ENCODE measurements at regions not wholly inside any gene's neighbourhood (a gene's known extent, or its start where the extent isn't known, plus 50 kb on each side); places are given as distances from the start of the nearest gene placed in this dataset.

GRCh38 chr21:43301409-43302061 is 125.4 kb downstream of the SIK1 start:
- no peak for DNase-seq

DNA sequence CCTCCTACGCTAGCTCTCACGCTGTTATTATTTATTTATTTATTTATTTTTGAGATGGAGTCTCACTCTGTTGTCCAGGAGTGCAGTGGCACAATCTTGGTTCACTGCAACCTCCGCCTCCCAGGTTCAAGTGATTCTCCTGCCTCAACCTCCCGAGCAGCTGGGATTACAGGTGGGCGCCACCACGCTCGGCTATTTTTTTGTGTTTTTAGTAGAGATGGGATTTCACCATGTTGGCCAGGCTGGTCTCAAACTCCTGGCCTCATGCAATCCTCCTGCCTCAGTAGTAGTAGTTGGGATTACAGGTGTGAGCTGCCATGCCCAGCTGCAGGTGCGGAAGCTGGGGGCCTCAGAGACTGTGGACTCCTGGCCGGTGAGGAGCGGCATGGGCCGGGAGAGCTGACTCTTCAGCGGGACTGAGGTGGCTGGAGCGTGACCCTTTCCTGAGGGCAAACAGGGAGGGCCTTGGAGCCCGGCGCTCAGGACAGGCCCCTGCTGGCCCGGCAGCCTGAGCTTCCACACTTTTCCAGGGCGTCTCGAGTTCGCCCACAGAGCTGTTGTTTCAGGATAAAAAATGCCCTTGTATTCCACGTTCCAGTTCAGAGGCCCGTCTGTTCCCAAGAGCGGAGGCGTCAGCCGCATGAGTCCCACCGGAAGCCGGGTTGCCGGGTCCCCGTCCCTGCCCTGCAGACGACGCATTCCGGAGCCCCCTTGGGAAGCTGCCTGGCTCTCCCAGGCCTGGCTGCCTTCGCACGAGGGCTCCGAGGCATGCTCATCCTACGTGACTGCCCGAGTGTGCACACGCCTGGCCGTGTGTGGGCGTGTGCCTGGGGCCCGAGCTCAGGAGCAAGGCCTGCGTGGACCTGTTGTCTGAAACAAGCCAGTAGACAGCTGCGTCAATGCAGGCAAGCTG is 126.2 kb downstream of the SIK1 start:
- DNase-seq: no peak

GRCh38 chr21:43299441-43300277 is 127.3 kb downstream of the SIK1 start:
- no peak for DNase-seq

DNA sequence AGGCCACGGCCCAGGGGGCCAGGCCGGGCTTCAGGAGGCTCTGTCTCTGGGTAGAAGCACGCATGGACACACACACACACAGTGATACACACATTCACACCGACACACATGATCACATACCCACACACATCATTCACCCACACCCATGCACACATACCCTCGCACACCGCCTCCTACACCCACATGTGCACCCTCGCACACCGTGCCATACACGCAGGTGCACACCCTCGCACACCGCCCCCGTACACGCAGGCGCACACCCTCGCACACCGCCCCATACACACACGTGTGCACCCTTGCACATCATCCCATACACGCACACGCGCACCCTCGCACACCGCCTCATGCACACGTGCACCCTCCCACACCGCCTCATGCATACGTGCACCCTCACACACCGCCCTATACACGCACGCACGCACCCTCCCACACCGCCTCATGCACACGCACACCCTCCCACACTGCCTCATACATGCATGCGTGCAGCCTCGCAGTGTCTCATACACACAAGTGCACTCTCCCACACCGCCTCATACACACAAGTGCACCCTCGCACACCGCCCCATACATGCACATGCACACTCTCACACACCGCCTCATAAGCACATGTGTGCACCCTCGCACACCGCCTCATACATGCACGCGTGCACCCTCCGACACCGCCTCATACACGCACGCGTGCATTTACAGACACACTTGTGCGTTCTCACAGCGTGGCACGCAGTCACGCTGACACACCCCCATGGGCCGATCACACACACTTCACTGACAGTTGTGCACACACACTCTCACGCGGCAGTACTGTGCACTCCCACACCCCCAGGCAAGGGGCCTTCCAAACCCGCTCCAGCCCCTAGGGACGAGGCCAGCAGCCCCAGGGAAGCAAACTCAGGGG is 128.1 kb downstream of the SIK1 start:
- no peak for DNase-seq

DNA sequence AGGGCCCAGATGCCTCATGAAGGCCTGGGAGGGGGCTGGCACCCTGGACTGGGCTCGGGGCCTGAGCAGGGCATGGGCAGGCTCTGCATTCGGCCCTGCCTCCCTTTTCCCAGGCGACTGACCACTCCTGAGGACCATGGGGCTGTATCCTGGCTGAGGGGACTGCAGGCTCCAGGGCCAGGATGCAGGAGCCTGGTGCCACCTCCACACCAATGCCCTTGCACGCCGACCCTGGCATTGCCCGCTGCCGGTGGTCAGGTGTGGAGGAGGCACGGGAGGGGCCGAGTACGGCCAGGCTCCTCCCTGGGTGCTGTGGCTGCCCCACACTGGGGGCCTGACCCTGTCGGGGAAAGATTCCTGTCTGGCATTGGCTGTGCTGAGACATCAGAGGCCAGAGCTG is 128.9 kb downstream of the SIK1 start:
- DNase-seq: no peak

DNA sequence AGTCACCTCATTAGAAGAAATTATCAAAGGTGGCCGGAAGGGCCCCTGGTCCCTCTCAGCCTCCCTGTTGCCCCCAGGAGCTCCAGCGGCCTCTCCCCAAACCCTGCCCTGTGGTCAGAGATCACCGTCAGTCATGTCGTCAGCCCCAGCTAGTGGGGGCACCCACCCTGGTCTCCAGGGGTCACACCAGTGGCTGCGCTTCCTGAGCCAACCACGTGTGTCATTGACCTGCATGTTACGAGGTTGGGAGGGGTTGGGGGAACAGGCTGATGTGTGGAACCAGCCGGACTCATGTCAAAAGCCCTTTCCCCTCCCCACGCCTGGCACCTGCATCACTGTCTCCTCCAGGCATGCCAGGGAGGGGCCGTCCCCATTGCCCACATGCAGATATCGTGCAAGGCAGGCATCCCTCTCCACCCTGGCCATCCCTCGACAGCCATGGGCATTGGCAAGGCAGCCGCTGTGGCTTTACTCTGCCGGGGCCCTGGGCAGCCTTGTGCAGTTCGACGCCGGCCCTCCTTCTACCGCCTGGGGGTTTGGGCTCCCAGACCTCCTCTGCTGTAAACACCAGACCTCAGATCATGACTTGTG is 128.7 kb downstream of the CRYAA start:
- no peak for DNase-seq

DNA sequence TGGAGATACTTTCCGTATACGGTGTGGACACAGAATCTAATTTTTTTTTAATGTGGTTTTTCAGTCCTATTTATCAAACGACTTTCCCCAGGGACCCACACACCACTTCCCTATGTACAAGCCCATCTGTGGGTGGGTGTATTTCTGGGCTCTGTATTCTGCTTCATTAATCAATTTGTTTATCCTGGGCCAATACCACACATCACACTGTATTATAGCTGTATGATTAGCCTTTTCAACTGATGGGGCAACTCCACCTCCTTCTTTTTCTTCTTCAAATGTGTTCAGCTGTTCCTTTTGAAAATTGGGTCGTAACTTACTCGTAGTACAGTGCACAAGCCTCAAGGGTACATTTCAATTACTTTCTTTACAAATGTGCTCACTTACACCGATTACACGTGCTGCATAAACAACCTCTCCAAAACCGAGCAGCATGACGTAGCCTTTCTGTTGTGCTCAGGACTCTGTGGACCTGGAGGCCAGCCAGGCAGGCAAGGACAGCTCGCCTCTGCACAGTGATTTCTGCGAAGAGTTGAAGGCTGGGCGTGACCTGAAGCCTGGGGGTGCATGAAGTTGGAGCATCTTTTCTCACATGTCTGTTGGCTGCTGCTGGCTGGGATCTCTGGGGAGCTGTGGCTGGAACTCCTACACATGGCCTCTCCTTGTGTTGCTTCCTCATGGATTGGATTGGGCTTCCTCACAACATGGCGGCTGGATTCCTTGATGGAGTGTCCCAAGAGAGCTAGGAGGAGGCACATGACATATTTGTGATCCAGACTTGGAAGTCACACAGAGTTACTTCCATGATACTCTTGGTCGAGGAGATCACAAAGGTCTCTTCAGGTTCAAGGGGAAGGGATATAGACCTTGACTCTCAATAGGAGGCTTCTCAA is 126.5 kb downstream of the CRYAA start:
- DNase-seq: no peak

DNA sequence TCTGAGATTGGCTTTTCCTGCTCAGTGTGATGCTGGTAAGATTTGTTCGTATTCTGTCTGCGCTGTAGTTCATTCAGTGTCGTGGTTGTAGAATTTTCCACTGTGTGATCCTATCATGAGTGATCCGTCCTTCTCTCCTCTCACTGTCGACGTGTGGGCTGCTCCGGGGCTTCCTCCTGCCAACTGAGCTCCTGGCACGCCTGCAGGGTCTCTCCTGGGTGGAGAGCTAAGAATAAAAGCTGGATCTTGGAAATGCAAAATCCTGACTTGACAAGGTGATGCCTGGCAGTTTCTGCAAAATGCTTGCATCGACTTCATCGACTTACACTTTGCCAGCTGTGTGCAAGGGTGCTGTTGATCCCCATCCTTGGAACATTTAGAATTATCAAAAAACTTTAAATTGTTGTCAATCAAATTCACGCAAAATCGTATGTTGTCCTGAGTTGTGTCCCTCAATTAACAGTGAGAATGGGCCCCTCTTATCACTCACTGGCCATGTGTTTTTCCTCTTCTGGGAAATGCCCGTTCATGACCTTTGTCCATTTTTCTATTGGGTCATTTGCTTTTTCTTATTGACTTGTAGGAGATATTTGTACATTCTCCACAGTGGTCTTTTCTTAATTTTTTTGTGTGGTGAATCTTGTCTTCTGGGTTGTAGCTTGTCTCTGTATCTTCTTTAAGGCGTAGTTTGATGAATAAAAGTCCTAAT is 125.5 kb downstream of the CRYAA start:
- DNase-seq: no peak

DNA sequence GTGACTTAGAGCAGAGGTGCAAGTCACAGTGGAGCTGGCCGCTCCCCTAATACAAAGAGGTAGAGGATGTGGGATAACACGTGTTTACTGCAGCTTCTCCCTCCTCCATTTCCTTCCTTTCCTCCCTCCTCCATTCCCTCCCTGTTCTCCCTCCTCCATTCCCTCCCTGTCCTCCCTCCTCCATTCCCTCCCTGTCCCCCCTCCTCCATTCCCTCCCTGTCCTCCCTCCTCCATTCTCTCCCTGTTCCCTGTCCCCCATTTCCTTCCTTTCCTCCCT is 124.0 kb downstream of the CRYAA start:
- no peak for DNase-seq

DNA sequence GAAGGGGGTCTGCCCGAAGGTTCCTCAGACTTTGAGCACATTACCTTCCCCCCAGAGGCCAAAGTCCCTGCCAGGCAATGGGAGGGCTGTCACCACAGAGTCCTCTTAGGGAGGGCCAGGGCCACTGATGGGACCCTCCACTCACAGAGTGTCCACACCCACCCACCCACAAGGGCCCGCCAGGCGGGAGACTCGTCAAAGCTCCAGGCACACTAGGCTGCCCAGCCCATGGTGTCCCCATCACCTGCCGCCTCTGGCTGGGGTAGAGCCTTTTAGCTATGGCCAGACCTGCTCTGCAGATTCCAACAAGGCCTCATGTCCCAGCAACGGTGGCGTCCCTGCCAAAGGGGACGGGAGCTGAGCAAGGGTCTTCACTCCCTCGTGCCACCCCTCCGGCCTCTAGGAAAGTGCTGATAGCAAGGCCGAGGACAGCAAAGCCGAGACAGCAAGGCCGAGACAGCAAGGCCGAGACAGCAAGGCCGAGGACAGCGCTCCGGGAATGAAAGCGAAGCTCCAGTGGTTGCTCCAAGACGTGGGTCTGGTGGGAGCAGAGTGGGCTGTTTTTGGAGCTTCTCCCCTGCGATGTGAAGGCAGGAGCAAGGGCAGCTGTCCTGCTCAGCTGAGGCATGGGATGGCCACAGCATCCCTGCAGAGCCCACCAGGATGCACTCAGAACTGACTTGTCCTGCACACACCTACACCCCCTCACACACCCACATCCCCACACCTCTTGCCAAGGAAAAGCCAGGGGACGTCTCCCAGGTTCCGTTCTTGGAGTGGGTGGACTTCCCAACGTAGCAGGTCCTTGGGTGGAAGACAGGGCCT is 123.4 kb downstream of the CRYAA start:
- no peak for DNase-seq

GRCh38 chr21:43291347-43291950 is 122.6 kb downstream of the CRYAA start:
- no peak for DNase-seq

DNA sequence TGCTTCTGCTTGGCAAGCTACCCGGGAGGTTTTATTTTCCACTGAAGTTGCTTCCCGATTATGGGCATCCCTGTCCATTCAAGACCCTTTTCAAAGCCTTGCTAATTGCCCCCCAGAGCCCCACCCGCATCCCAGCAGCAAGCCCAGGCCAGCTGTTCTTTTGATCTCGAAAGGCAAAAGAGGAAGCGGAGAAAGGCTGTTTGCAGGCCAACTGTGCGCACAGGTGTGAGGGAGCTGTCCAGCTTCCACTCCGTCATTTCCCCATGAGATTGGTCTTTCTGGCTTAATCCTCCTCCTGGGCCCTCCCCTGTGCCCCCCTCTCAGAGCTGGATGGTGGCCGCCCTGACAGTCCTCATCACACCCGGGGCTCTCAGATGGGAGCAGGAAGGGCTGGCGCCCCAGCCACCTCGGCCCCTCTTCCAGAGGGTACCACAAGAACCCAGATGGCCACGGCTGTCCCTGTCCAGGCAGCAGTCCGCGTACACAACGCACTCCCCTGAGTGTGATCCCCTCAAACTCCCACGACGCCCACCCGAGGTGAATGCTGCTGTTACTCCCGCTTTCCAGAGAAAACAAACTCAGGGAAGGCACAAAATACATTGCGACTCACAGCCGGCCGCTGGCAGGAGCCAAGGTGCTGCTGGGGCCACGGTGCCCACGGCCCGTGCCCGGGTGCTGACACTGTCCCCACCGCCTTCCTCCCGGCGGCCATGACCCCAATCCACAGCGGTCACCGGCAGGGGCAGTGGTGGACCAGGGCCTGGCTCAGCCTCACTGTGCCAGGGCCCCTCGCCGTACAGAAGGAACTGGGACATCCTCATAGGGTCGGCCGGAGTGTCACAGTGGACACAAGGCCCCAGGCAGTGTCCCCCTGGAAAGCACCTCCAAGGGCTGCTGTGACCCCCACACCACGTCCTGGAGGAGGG is 121.9 kb downstream of the CRYAA start:
- DNase-seq: no peak

- no peak for DNase-seq
Measured at GRCh38 chr21:43289966-43290365, 121.2 kb downstream of the CRYAA start.

GRCh38 chr21:43289442-43289841 is 120.6 kb downstream of the CRYAA start:
- DNase-seq: no peak

DNA sequence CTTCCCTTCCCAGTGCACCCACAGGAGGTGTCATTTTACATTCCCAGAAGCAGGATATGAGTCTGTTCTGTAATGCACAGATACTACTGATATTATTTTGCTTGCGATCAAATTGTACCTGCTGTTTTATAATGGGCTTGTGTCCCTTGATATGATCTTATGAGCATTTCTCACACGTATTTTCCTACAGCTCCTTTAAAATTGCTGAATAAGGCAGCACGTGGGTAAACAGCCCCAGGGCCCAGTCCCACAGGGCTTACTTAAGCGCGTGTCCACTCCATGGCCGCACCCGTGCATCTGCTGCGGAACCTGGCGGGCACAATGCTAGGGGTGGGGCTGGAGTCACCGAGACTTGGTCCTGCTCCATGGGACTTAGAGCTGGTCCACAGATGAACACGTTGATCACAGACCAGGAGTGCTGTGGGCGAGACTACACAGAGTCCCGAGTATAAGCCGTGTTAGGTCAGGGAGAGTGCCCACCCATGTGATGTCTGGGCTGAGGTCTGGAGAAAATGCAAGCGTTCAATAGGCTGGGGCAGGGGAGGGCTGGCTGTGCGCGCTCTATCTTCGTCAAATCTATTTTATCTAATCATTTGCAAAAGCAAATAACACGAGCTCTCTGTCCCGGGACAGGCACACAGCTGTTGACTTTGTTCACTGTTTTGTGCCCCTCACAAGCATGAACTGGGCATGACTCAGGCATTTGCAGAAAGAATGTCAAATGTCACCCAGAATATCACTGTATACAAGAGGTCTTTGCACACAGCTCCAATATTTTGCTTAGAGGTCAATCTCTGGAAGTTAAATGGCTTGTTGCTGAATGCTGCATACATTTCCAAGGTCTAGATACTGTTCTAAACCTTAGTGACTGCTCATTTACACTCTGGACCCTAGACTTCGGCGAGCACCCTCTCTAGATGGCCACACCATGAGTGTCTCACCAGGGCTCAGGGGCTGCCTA is 119.3 kb downstream of the CRYAA start:
- DNase-seq: no peak

DNA sequence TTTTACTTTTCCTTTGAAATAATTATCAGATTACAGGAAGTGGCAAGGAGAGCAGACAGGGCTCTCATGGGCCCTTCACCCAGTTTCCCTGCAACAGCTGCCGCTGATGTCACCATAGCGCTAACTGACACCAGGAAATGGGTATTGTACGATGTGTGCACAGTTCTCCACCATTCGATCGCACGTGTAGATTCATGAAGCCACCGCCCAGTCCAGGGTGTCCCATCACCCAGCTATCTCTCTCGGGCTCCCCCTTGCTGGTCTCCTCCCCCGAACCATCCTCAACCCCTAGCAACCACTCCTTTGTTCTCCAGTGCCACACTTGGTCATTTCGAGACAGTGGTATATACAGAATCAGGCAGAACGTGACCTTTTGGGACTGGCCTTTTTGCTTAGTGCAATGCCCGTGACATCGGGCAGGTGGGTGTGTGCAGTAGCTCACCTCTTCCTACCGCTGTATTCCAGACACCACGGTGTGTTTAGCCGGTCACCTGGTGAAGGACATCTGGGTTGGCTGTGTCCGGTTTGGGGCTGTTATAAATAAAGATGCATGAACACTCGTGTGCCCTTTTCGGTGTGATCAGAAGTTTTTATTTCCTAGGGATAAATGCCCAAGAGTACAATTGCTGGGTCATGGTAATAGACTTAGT is 118.4 kb downstream of the CRYAA start:
- DNase-seq: no peak

Measured in fibroblast of skin of abdomen (primary cell).